CD14-positive monocyte (primary cell): ENCODE measurements at regions not wholly inside any gene's neighbourhood (a gene's known extent, or its start where the extent isn't known, plus 50 kb on each side); places are given as distances from the start of the nearest gene placed in this dataset.

ENCODE experiments used
- DNase-seq, 3 donors: peaks; one replicate each; pipeline ENCODE4 v3.0.0-alpha.2; 2011 to 2022
- H2AFZ ChIP-seq: 2 replicates; pipeline ENCODE4 v1.6.0; 2012; ENCODE audit warnings: mild to moderate bottlenecking, low read depth, low read length, inconsistent platforms; ENCODE audit not compliant: insufficient read depth, poor library complexity, severe bottlenecking
- H3K27ac ChIP-seq, 2 donors: 1 replicate in 1 of 2; 2 replicates in 1 of 2; pipeline ENCODE4 v1.5.1; 2012 to 2013; ENCODE audit warnings: low read length in 2 of 2, control low read depth in 1 of 2, inconsistent platforms in 1 of 2, low read depth in 1 of 2, mild to moderate bottlenecking in 1 of 2
- H3K27me3 ChIP-seq, 2 donors: one replicate each; pipeline versions ENCODE4 v1.6.0 to v1.6.1; 2011 to 2013; ENCODE audit warnings: low read length in 2 of 2; ENCODE audit not compliant: control insufficient read depth in 2 of 2, insufficient read depth in 2 of 2
- H3K36me3 ChIP-seq, 2 donors: replicated peaks in 1 of 2; 1 replicate in 1 of 2; 2 replicates in 1 of 2; pipeline versions ENCODE4 v1.5.1 to v1.6.1; 2012 to 2013; ENCODE audit warnings: low read length in 2 of 2, control low read depth in 1 of 2, inconsistent platforms in 1 of 2, mild to moderate bottlenecking in 1 of 2; ENCODE audit not compliant: insufficient read depth in 2 of 2, control insufficient read depth in 1 of 2
- H3K4me1 ChIP-seq, 2 donors: 1 replicate in 1 of 2; 2 replicates in 1 of 2; pipeline versions ENCODE4 v1.5.1 to v1.6.1; 2012 to 2013; ENCODE audit warnings: low read length in 2 of 2, control low read depth in 1 of 2, inconsistent platforms in 1 of 2, mild to moderate bottlenecking in 1 of 2, moderate library complexity in 1 of 2; ENCODE audit not compliant: insufficient read depth in 2 of 2, control insufficient read depth in 1 of 2
- H3K4me2 ChIP-seq: replicated peaks from 2 replicates; pipeline ENCODE3; 2012; ENCODE audit warnings: low read length, moderate library complexity, mild to moderate bottlenecking; ENCODE audit not compliant: poor library complexity, severe bottlenecking; ENCODE audit errors: extremely low read depth
- H3K4me3 ChIP-seq, 3 experiments: fragments of 200-600 bp in 1 of 3; sonication (generic) in 1 of 3; replicated peaks in 1 of 3; 1 replicate in 2 of 3; 2 replicates in 1 of 3; pipeline ENCODE4 v1.5.1; 2011 to 2013; ENCODE audit warnings: low read length in 3 of 3, mild to moderate bottlenecking in 3 of 3, control low read depth in 2 of 3, low read depth in 2 of 3, inconsistent platforms in 1 of 3, moderate library complexity in 1 of 3
- H3K79me2 ChIP-seq: 2 replicates; pipeline ENCODE4 v1.6.0; 2012; ENCODE audit warnings: mild to moderate bottlenecking, control low read depth, inconsistent platforms, low read length, moderate library complexity; ENCODE audit not compliant: insufficient read depth
- H3K9ac ChIP-seq: 2 replicates; pipeline ENCODE4 v1.6.0; 2017; ENCODE audit warnings: low read length, mild to moderate bottlenecking; ENCODE audit not compliant: insufficient read depth, poor library complexity, severe bottlenecking
- H3K9me3 ChIP-seq, 2 donors: replicated peaks in 1 of 2; 1 replicate in 1 of 2; 2 replicates in 1 of 2; pipeline versions ENCODE4 v1.5.1 to v1.6.1; 2012 to 2013; ENCODE audit warnings: low read length in 2 of 2, control low read depth in 1 of 2; ENCODE audit not compliant: control insufficient read depth in 1 of 2, insufficient read depth in 1 of 2
- H4K20me1 ChIP-seq: 2 replicates; pipeline ENCODE4 v1.6.0; 2012; ENCODE audit warnings: mild to moderate bottlenecking, low read length, control low read depth, moderate library complexity; ENCODE audit not compliant: insufficient read depth
- H3K27ac Mint-ChIP-seq, 7 donors: one replicate each; pipeline ENCODE4 v1.8.0; 2020; ENCODE audit warnings: mild to moderate bottlenecking in 7 of 7, mixed read lengths in 7 of 7, moderate library complexity in 6 of 7, inconsistent platforms in 2 of 7
- H3K27me3 Mint-ChIP-seq, 3 donors: one replicate each; pipeline ENCODE4 v1.8.0; 2021 to 2022; ENCODE audit warnings: low read depth in 3 of 3, mild to moderate bottlenecking in 3 of 3, mixed read lengths in 3 of 3, moderate library complexity in 3 of 3, inconsistent platforms in 1 of 3
- H3K36me3 Mint-ChIP-seq, 2 donors: one replicate each; pipeline ENCODE4 v1.8.0; 2020; ENCODE audit warnings: mixed read lengths in 2 of 2, inconsistent platforms in 1 of 2, mild to moderate bottlenecking in 1 of 2
- H3K4me1 Mint-ChIP-seq: one replicate; pipeline ENCODE4 v1.8.0; 2020; ENCODE audit warnings: mild to moderate bottlenecking, mixed read lengths
- H3K4me3 Mint-ChIP-seq, 2 donors: one replicate each; pipeline ENCODE4 v1.8.0; 2020; ENCODE audit warnings: mild to moderate bottlenecking in 2 of 2, mixed read lengths in 2 of 2, moderate library complexity in 1 of 2
- H3K9me3 Mint-ChIP-seq, 7 donors: one replicate each; pipeline ENCODE4 v1.8.0; 2020 to 2022; ENCODE audit warnings: mixed read lengths in 7 of 7, mild to moderate bottlenecking in 6 of 7, moderate library complexity in 6 of 7, inconsistent platforms in 2 of 7
- WGBS: methylation state at CpG from one replicate; pipeline ENCODE4 v1.1.5; 2013; ENCODE audit warnings: missing lambda C conversion rate; ENCODE audit not compliant: insufficient coverage; 5-methylcytosine and 5-hydroxymethylcytosine counted together
- intact Hi-C, 2 donors: fragments of 100-400 bp; cut with micrococcal nuclease; formaldehyde crosslinking; loops; one replicate each; pipeline versions ENCODE4 v1.15.0 to v1.15.1; 2023
- TF ChIP-seq, protein P1 (sequence below): fragments of 200-600 bp; IDR thresholded peaks from one replicate; pipeline ENCODE4 v1.8.0; 2022; ENCODE audit warnings: antibody characterized with exemption, mild to moderate bottlenecking

DNA sequence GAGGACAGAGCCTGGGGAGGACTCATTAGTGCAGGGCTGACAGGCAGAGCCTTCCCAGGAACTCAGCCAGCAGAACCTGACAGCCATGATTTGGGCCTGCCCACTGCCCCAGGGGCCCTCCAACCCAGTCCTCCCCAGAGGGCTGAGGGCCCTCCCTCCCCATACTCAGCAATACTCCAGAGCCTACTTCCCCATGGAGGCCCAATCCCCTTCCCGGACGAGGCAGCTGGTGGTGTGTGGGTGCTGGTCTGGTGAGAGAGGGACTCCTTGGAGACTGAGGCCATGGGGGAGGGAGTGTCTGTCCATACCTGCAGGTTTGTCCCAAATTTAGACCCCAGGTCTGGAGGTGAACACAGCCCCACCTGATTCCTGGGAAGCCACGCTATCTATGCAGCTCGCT is 120.9 kb upstream of the MLN start:
- Mint-ChIP-seq H3K27me3 (peaks cover 0 to 6% (median 6%) of the 10 kb centered on the region in 3 donors), H3K4me1 (no peaks in the 10 kb centered on the region)
- intact Hi-C loops, result no loop called here

DNA sequence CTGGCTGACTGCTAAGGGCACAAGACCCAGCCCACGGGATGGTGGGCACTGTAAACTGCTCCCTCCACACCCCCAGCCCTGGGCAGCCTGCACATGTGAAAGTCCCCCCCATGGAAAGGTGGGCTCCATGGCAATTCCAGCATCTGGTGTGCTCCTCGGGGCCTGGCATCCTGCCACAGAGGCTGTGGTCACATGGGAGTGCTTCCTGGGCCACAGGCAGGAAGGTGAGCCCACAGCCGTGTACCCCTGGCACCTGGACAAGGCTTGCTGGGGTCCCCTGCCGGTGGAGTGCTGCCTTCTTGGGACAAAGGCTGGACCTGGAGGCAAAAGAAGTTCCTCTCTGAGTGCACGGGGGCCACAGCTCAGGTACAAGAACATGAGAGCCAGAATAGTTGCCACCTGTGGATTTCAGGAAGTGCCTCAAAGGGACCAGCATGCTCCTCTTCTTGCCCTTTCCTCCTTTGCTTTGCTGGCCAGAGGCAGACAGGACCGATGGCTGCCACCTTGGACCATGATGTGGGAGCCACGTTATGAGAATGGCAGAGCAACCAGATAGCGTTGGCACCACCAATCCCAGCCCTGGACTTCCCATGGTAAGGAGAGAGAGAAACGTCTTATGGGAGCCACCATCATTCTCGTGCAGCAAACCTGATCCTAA is 120.2 kb upstream of the MLN start:
- Histone ChIP-seq H3K27ac (no peak overlapping the region), H3K9me3 (no peaks in the 10 kb centered on the region), H3K4me2 (no peak overlapping the region), H3K36me3 (no peaks in the 10 kb centered on the region), H3K4me1 (no peaks in the 10 kb centered on the region), H2AFZ (no peak overlapping the region), H4K20me1 (no peaks in the 10 kb centered on the region), H3K9ac (no peak overlapping the region), H3K79me2 (no peaks in the 10 kb centered on the region), H3K4me3 (no peak overlapping the region), H3K27me3 (no peaks in the 10 kb centered on the region)
- Mint-ChIP-seq H3K9me3 (peaks cover 0 to 3% (median 0%) of the 10 kb centered on the region in 7 donors), H3K4me1 (no peaks in the 10 kb centered on the region), H3K27ac (no peak overlapping the region), H3K27me3 (peaks cover 0 to 8% (median 6%) of the 10 kb centered on the region in 3 donors), H3K4me3 (no peak overlapping the region), H3K36me3 (no peaks in the 10 kb centered on the region)
- TF ChIP-seq, protein P1, sequence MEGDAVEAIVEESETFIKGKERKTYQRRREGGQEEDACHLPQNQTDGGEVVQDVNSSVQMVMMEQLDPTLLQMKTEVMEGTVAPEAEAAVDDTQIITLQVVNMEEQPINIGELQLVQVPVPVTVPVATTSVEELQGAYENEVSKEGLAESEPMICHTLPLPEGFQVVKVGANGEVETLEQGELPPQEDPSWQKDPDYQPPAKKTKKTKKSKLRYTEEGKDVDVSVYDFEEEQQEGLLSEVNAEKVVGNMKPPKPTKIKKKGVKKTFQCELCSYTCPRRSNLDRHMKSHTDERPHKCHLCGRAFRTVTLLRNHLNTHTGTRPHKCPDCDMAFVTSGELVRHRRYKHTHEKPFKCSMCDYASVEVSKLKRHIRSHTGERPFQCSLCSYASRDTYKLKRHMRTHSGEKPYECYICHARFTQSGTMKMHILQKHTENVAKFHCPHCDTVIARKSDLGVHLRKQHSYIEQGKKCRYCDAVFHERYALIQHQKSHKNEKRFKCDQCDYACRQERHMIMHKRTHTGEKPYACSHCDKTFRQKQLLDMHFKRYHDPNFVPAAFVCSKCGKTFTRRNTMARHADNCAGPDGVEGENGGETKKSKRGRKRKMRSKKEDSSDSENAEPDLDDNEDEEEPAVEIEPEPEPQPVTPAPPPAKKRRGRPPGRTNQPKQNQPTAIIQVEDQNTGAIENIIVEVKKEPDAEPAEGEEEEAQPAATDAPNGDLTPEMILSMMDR, result no peak
- DNase-seq, result no peak
- intact Hi-C loops, result no loop called here
- WGBS, result 23% methylated on average over 5 of the region's 10 CpGs

More for the DNA sequence above, 120.9 kb upstream of the MLN start:
- 100% methylated on average over 2 of the region's 4 CpGs for WGBS
- Histone ChIP-seq H3K27ac (no peak overlapping the region), H3K36me3 (no peaks in the 10 kb centered on the region), H2AFZ (no peak overlapping the region), H3K27me3 (no peaks in the 10 kb centered on the region), H3K9ac (no peak overlapping the region), H3K4me1 (no peaks in the 10 kb centered on the region), H3K79me2 (no peaks in the 10 kb centered on the region), H3K4me3 (no peak overlapping the region), H3K4me2 (no peak overlapping the region), H4K20me1 (no peaks in the 10 kb centered on the region), H3K9me3 (no peaks in the 10 kb centered on the region)
- H3K9me3 Mint-ChIP-seq, result peaks cover 0 to 3% (median 0%) of the 10 kb centered on the region in 7 donors
- DNase-seq, result no peak
- TF ChIP-seq, protein P1, result no peak
- H3K36me3 Mint-ChIP-seq, result no peaks in the 10 kb centered on the region
- no peak overlapping the region for H3K4me3 Mint-ChIP-seq
- H3K27ac Mint-ChIP-seq, result no peak overlapping the region
